HFFc6 (cell line): ENCODE measurements at regions not wholly inside any gene's neighbourhood (a gene's known extent, or its start where the extent isn't known, plus 50 kb on each side); places are given as distances from the start of the nearest gene placed in this dataset.

Experiments
- DNase-seq: peaks from one replicate; pipeline ENCODE4 v3.0.0-alpha.2; 2018
- H3K27ac Mint-ChIP-seq: 2 replicates; pipeline ENCODE4 v1.8.0; 2020; ENCODE audit warnings: mild to moderate bottlenecking, mixed read lengths
- H3K27me3 Mint-ChIP-seq: 2 replicates; pipeline ENCODE4 v1.8.0; 2021; ENCODE audit warnings: mild to moderate bottlenecking, moderate library complexity, mixed read lengths; ENCODE audit not compliant: insufficient read depth
- H3K36me3 Mint-ChIP-seq: 2 replicates; pipeline ENCODE4 v1.8.0; 2021; ENCODE audit warnings: low read depth, mixed read lengths
- H3K4me1 Mint-ChIP-seq: 2 replicates; pipeline ENCODE4 v1.8.0; 2020; ENCODE audit warnings: low read depth, mixed read lengths
- H3K4me3 Mint-ChIP-seq: 2 replicates; pipeline ENCODE4 v1.8.0; 2020; ENCODE audit warnings: mild to moderate bottlenecking, moderate library complexity, mixed read lengths
- H3K9me3 Mint-ChIP-seq: 2 replicates; pipeline ENCODE4 v1.8.0; 2020; ENCODE audit warnings: mild to moderate bottlenecking, mixed read lengths
- CTCF ChIP-seq: fragments of 200-600 bp; sonication (generic); IDR thresholded peaks from 2 replicates; pipeline ENCODE4 v1.5.0; 2021; ENCODE audit warnings: antibody characterized with exemption, mild to moderate bottlenecking

- no peak overlapping the region for H3K4me3 Mint-ChIP-seq
- no peak overlapping the region for H3K27ac Mint-ChIP-seq
- TF ChIP-seq CTCF, result no peak
- peaks cover 7% of the 10 kb centered on the region for H3K27me3 Mint-ChIP-seq
- no peak for DNase-seq
- H3K4me1 Mint-ChIP-seq, result peaks cover 20% of the 10 kb centered on the region
- H3K9me3 Mint-ChIP-seq, result no peaks in the 10 kb centered on the region
- no peaks in the 10 kb centered on the region for H3K36me3 Mint-ChIP-seq
These were observed 232.6 kb upstream of the ANKRD55 start for GRCh38 chr5:56465769-56466135.

GRCh38 chr5:56464935-56465768 is 232.0 kb upstream of the ANKRD55 start:
- DNase-seq, result no peak
- Mint-ChIP-seq H3K4me3 (no peak overlapping the region), H3K4me1 (peaks cover 24% of the 10 kb centered on the region), H3K36me3 (no peaks in the 10 kb centered on the region), H3K27me3 (peaks cover 7% of the 10 kb centered on the region; the same call in 1 of the 2 replicates), H3K9me3 (no peaks in the 10 kb centered on the region), H3K27ac (no peak overlapping the region)
- no peak for TF ChIP-seq CTCF

GRCh38 chr5:56463944-56464571 is 230.9 kb upstream of the ANKRD55 start:
- no peaks in the 10 kb centered on the region for H3K36me3 Mint-ChIP-seq
- no peak overlapping the region for H3K27ac Mint-ChIP-seq
- no peak overlapping the region for H3K4me3 Mint-ChIP-seq
- peaks cover 4% of the 10 kb centered on the region; the same call in 1 of the 2 replicates for H3K27me3 Mint-ChIP-seq
- H3K4me1 Mint-ChIP-seq, result peaks cover 31% of the 10 kb centered on the region
- no peak for DNase-seq
- H3K9me3 Mint-ChIP-seq, result no peaks in the 10 kb centered on the region
- TF ChIP-seq CTCF, result no peak

- no peaks in the 10 kb centered on the region for H3K36me3 Mint-ChIP-seq
- H3K4me1 Mint-ChIP-seq, result peaks cover 52% of the 10 kb centered on the region
- H3K9me3 Mint-ChIP-seq, result no peaks in the 10 kb centered on the region
- H3K27ac Mint-ChIP-seq, result no peak overlapping the region
- no peak for TF ChIP-seq CTCF
- no peak for DNase-seq
- peaks cover 4% of the 10 kb centered on the region; the same call in 1 of the 2 replicates for H3K27me3 Mint-ChIP-seq
- no peak overlapping the region for H3K4me3 Mint-ChIP-seq
These were observed 228.5 kb upstream of the ANKRD55 start for GRCh38 chr5:56461584-56461983.

GRCh38 chr5:56460681-56461191 is 227.6 kb upstream of the ANKRD55 start:
- Mint-ChIP-seq H3K9me3 (no peaks in the 10 kb centered on the region), H3K4me1 (peaks cover 55% of the 10 kb centered on the region), H3K4me3 (no peak overlapping the region), H3K27ac (no peak overlapping the region), H3K36me3 (no peaks in the 10 kb centered on the region), H3K27me3 (peaks cover 4% of the 10 kb centered on the region; the same call in 1 of the 2 replicates)
- TF ChIP-seq CTCF, result no peak
- DNase-seq, result no peak
